SHP77 (cell line): ENCODE measurements at regions not wholly inside any gene's neighbourhood (a gene's known extent, or its start where the extent isn't known, plus 50 kb on each side); places are given as distances from the start of the nearest gene placed in this dataset.
A peak's percentile ranks its signal among the peaks of the same experiment; 100 is the strongest.

Source experiments
- DNase-seq, 2 experiments: peaks; one replicate each; lab custom pipeline; 2025; lab: John Stamatoyannopoulos, UW

GRCh38 chr9:84456527-84456926 is 116.0 kb upstream of the SLC28A3 start:
- DNase-seq = no peak

GRCh38 chr9:84460695-84461094 is 120.1 kb upstream of the SLC28A3 start:
- DNase-seq = no peak

DNA sequence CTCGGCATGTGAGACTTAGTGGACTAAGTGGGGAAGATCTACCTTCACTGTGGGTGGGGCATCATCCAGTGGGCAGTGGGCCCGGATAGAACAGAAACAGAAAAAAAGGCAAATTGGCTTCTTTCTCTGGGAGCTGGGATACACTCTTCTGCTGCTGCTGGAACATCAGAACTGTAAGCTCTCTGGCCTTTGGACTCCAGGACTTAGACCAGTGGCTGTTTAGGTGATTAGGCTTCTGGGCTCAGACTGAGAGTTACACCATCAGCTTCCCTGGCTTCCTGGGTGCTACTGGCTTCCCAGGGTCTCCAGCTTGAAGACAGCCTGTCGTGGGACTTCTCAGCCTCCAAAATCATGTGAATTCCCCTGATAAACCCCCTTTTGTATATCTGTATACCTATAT is 122.7 kb upstream of the SLC28A3 start:
- no peak for DNase-seq

DNA sequence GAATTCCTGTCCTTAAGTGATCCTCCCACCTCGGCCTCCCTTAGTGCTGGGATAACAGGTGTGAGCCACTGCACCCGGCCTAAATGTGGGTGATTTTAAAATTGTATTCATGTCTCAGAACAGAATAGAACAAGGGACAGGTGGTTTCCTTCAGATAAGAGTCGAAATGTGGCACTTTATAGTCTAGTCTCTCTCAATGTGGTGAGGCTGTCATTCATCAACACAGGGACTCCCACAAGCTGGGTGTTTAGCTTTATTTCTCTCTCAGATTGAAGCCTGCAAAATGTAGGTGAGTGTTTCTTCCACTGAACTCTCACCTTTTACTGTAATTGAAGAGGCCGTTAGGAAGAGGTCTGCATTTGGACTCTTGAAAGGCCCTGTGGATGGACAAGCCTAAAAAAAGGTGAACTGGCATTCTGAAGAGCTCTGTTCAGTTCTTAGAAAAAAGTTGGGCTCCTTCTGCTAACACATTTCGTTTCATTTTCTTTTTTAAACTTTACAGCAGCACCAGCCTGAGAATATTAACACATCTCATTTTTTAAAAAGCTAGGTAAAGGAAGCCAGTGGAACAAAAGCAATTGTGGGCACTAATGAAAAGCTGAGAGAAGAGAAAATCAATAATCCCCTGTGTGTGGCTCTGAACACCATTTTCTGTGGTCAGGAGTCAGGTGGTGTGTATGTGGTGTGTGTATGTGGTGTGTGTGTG is 126.2 kb upstream of the SLC28A3 start:
- DNase-seq = no peak

DNA sequence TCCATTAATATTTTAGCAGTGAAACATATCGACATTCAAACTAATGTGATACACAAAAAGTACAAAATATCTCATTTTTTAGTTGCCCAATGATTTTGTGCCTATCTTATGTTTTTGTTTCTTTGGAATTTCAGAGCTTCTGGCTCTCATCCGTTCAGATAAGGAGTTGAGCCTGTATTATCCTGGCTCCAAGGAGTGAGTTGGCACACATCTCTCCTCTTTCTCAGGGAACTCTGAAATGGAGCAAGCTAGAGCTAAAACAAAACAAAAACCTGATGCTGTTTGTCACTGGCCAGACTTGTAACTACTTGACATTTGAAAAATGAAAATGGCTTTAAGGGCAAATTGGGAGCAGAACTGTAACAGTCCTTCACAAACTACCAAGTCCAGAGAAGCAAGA is 131.3 kb upstream of the SLC28A3 start:
- no peak for DNase-seq

DNA sequence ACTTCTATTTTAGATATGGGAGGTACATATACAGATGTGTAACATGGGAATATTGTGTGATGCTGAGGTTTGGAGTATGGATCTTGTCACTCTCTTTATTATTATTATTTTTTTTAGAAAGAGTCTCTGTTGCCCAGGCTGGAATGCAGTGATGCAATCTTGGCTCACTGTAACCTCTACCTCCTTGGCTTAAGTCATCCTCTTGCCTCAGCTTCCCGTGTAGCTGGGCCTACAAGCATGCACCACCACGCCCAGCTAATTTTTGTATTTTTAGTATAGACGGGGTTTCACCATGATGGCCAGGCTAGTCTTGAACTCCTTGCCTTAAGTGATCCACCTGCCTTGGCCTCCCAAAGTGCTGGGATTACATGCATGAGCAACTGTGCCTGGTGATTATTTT is 138.4 kb upstream of the SLC28A3 start:
- no peak for DNase-seq

GRCh38 chr9:84480071-84480470 is 139.5 kb upstream of the SLC28A3 start:
- no peak for DNase-seq

- DNase-seq = no peak
These were observed 140.7 kb upstream of the SLC28A3 start for GRCh38 chr9:84481231-84481630.

GRCh38 chr9:84481636-84482218 is 141.2 kb upstream of the SLC28A3 start:
- DNase-seq = no peak

GRCh38 chr9:84482607-84483006 is 142.0 kb upstream of the SLC28A3 start:
- no peak for DNase-seq

DNA sequence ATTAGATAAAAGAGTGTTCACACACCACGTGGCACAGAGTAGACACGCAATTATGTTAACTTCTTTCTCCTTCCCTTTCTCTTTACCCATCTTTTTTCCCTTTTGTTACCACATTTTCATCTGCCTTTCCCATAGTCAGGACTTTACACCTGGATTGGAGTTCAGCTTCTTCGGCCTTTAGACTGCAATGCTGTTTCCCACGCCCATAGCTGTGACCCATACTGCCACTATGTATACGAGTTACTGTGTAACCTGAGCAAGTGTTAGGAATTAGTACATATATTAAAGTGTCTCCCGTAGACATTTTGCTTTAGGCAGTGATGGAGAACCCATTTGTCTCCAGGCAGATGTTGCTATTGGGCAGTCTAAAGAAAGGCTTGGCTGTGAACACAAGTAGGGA is 143.6 kb upstream of the SLC28A3 start:
- no peak for DNase-seq

DNA sequence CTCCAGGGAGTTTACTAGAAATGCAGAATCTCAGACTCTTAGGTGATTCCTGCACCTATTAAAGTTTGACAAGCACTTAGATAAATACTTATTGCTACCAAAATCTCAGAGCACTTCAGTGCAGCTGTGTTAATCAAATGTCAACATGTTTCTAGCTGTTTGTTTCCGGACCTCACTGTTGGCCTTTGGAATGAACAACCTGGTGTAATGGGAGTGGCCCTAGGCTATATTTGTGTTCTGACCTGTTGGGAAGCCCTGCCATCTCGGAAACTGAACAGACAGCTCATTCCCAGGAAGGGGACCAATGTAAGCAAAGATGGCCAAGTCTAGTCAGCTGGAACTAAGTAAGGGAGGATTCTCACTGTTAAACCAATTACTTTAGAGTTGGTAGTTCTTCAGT is 145.0 kb upstream of the SLC28A3 start:
- no peak for DNase-seq

DNA sequence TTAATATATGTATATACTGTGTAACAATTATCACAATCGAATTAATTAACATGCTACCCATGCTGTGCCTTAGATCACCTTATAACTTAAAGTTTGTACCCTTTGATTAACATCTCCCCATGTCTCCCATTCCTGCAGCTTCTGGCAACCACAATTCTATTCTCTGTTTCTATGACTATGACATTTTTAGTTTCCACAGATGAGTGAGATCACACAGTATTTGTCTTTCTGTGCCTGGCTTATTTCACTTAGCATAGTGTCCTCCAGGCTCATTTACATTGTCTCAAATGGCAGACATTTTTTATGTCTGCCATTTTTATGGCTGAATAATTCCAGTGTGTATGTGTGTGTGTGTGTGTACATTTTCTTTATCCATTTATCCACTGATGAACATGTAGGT is 146.1 kb upstream of the SLC28A3 start:
- DNase-seq = no peak

GRCh38 chr9:84490206-84490841 is 149.8 kb upstream of the SLC28A3 start:
- no peak for DNase-seq

DNA sequence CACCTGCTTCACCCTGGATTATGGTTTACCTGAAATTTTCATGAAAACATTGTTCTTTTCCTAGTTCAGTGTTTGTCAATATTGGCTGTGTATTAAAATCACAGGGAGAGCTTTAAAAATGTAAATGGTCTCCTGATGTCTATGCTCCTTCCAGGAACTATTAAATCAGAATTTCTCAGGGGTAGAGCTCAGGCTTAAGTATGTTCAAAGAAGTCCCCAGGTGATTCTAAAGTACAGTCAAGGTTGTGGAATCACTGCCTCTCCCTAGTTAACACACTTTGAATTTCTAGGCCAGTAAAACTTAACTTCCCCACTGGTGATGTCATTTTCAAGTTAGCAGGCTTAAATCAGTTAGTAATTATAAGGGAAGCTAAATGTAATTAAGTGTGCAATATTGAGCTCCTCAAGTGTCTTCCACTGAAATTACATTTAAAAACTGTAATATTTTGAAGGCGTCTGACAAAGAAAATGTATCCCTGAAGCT is 150.3 kb upstream of the SLC28A3 start:
- no peak for DNase-seq

DNA sequence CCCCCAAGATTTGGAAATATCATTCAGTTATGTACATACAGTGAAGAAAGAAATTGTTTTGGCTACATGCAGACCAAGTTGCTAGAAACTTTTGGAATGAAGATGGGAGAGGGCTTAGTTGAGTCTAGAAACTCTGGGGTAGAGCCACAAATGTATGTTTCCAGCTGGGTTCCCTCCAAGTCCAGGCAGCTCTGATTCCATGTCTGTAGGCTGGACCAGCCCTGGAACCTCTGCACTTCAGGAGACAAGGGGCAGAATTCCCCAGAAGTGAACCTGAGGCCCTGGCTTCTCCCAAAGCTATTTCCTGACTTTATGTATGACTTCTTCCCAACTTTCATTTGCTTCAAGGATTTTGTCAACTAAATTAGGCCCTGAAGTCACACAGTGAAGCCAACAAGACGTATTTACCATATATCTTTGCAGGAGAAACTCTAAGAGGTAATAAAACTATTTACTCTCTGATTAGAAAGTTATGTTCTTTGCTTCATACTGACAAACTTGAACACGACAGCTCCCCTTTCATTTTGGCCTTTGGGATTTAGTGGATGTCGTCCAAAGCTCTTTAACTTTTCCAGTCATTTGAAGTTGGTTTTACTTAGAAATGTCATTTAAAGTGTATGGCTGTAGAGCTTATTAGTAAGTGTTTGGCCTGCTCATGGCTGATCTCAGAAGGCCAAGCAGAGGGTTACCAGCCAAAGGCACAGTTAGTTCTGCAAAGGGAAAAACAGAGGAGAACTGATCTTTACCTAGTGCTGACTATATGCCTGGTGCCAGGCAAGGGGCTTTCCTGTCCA is 152.0 kb upstream of the SLC28A3 start:
- DNase-seq = no peak

DNA sequence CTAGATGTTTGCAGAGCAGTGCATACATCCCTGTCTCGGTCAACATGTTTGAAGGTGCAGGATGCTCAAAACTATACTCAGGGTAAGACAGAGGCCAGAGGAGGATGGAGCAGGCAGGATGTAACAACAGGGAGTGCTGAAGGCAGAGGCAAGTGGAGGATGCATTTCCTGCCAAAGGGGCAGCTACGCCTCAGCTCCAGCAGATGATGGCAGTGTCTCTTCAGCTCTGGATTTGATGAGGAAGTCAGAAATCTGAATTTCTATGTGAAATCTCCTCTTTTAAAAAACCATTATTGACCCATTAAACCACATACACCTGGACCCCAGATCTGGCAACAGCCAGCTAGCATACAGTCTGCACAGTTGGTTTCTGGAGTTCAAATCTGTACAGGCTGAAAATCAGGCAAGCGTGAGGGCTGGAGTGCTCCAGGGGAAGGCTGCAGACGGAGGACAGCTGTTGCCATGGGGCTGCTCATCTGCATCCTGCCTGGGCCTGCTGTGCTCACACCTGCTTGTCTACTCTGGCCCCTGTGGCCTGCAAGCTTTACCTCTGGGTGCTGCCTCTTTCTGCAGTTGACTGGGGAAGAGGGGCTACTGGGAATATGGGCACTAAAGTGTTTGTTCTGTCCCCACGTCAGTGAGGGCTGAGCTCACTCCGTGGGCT is 152.9 kb upstream of the SLC28A3 start:
- peak; percentile 33 to 58 for DNase-seq

DNA sequence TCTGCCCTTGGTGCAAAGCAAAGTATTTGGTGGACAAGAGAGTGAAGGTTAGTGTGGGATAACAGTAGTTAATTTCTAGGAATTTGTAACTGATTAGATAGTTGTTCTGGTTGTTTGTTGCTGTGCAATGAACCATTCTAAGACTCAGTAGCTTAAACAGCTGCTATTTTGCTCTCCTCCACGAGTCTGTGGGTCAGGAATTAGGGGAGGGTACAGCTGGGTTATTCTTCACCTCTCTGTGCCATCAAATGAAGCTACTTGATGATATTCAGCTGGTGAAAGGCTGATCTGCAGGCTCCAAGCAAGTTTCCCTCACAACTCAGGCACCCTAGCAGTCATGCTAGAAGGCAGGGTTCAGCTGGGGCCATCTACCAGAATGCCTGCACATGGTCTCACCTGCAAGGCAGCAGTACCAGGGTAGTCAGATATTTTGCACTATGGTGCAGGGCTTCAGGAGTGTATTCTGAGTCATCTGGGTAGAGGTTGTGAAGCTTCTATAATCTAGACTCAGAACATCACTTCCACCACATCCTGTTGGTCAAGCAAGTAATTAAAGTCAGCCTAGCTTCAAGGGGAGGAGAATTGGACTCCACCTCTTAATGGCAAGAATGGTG is 159.5 kb upstream of the SLC28A3 start:
- no peak for DNase-seq

DNA sequence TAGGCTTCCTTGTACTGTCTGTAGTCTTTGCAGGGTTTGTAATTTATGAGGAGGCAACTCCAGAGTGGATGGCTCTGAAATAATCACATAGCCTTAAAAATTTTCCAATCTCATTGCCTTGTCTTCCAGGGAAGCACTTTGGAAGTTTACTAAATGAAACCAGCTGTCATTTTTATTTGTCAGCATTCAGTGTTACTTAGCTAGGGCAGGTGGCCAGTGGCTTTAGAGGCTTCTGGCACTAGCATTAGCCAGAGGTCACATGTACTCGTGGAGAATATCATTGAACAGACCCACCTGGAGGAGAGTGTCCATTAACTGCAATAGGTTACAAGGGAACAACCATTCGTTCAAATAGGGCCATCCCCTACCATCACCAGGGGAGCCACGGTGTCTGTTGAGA is 160.3 kb upstream of the SLC28A3 start:
- no peak for DNase-seq

DNA sequence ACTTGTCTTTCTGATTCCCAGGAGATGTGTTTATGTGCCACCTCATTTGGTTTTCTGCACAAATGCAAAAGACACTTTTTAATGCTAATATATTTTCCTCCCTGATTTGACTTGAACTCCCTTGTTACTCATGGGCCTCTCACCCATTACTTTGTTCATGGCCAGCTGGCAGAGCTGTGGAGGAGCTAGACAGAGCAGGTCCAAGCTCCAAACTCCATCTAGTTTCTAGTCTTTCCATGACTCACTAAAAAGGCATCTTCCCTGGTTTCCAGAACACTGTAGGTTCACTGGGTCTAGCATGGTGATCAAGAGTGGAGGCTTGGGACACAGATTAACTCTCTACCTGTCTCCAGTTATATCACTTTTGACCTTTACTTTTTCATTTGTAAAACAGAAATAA is 161.0 kb upstream of the SLC28A3 start:
- no peak for DNase-seq

GRCh38 chr9:84502066-84502465 is 161.5 kb upstream of the SLC28A3 start:
- no peak for DNase-seq

DNA sequence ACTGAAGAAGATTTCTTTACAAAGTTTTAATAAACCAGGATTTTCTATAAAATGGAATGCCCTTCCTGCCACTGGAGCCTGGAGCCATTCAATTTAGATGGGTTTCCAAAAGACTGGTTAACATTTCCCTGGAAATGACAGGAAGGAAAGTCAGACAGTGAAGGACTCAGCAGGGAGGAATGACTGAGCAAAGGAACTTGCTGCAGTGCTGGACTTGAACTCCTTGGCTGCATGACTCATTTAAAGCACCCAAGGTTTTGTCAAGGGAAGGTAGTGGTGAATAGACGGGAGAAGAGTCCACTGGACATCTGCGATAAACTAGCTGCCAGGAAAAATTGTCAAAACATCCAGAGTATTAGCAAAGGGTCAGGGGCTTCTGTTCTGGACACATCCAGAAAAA is 163.8 kb upstream of the SLC28A3 start:
- no peak for DNase-seq
